22Rv1 (cell line): ENCODE measurements at regions not wholly inside any gene's neighbourhood (a gene's known extent, or its start where the extent isn't known, plus 50 kb on each side); places are given as distances from the start of the nearest gene placed in this dataset.
A peak's percentile ranks its signal among the peaks of the same experiment; 100 is the strongest.

Experiments
- H3K27ac ChIP-seq: fragments of 450-650 bp; 2 replicates; pipeline ENCODE4 v1.5.1; 2017
- CTCF ChIP-seq: fragments of 450-650 bp; IDR thresholded peaks from 2 replicates; pipeline ENCODE4 v1.5.1; 2017; ENCODE audit warnings: mild to moderate bottlenecking
- ZFX ChIP-seq: fragments of 450-650 bp; IDR thresholded peaks from 2 replicates; pipeline ENCODE4 v1.6.1; 2017; ENCODE audit warnings: antibody characterized with exemption, borderline replicate concordance

DNA sequence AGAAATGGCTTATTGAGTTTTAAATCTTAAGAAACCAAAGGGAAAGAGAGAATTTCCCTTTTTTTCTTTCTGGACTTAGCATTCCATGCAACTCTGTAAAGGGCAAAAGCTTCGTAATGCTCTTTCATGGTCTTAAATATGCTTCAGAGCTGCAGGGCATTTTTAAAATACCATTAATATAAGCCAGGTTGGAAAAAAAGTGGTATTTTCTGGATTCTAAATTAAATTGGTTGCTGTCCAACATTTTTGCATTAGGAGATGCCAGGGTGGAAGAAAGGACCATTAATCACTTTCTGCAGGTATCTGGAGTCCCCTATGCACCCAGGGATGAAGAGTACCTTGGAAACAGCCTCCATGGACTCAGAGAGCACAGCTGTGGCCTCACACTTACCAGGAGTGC, 215.1 kb upstream of the DAPK1 start:
- no peak overlapping the region for H3K27ac ChIP-seq
- TF ChIP-seq CTCF (no peak), ZFX (no peak)

DNA sequence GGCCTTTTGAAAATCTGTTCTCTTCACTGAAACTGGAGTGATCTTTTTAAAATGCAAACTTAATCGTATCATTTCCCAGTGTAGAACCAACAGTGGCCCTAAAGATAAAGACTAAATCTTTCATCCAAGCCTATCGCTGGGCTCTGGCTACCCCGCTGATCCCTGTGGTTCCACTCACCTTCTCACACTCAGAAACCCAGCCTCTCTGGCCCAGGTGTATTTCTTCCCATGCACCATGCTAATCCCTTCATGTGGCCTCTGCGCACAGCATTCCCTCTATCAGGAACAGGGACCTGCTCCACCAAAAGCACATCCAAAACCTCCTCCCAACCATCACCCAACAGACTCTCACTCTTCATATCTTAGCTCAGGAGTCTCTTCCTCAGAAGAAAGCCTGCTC, 214.1 kb upstream of the DAPK1 start:
- TF ChIP-seq ZFX = no peak
- TF ChIP-seq CTCF = no peak
- H3K27ac ChIP-seq = no peak overlapping the region

DNA sequence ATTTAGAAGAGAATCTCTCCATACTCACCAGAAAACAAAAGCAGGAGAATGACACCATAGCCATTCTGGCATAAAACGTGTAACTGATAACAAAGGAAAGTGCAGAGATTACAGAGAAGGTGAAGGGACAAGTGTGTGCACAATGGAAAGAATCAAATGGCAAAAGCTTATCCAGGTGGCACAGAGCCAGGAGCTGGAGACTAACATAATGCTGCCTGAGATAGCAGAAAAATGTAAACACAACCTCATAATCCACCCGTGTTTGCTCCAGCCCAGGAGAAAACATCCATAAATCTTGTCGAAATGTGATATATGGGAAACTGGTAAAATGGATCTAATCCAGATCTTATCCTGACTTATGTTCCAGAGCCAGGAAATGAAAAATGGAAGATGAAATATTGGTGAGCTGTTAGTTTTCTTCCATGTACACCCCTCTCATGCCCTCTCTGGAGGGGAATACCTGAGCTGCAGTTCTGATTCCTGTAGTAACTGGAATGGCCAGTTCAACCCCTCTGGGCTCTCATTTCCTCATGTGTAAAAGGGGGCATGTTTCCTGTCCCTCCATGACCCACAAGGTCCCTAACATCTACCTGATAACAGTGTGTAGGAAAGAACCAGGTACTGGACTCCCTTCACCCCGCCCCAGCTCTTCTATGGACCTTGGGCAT, 212.3 kb upstream of the DAPK1 start:
- no peak overlapping the region for H3K27ac ChIP-seq
- TF ChIP-seq ZFX (no peak), CTCF (no peak)

- H3K27ac ChIP-seq = no peak overlapping the region
- no peak for TF ChIP-seq ZFX
- no peak for TF ChIP-seq CTCF
These were observed 211.2 kb upstream of the DAPK1 start for GRCh38 chr9:87286506-87286905.

GRCh38 chr9:87290241-87291052, 207.2 kb upstream of the DAPK1 start:
- TF ChIP-seq CTCF (0 out of 2 replicates have a peak, but pooled peaks have one; percentile 8), ZFX (no peak)
- no peak overlapping the region for H3K27ac ChIP-seq

GRCh38 chr9:87292449-87293191, 205.0 kb upstream of the DAPK1 start:
- TF ChIP-seq CTCF (no peak), ZFX (no peak)
- no peak overlapping the region for H3K27ac ChIP-seq

DNA sequence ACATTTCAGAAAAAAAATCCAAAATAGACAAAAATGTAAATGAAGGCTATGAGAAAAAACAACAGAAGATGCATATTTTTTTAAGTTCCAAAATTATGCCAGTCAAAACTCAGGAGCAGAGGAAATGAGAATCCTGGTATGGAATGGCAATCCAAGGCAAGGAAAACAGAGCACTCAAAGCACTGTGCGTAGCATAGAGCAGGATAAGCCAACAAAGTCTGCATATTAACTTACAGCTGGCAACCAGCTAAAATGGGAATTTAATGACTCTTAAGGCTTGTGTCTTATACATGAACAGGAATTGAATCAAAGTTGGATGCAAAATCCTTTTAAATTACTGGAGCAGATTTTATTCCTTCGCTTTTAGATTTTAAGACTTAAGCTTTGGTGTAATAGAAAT, 203.5 kb upstream of the DAPK1 start:
- H3K27ac ChIP-seq = no peak overlapping the region
- TF ChIP-seq CTCF = no peak
- TF ChIP-seq ZFX = no peak
